ENCODE measurements at regions not wholly inside any gene's neighbourhood (a gene's known extent, or its start where the extent isn't known, plus 50 kb on each side); places are given as distances from the start of the nearest gene placed in this dataset.
"Not testable (repeated sequence)": the region's sequence is repeated elsewhere in the genome, so short reads cannot be mapped to it uniquely, and the experiment has no call there.

- DNase-seq: no peak
Measured at GRCh38 chr5:136615251-136616119, 250.1 kb upstream of the TRPC7 start.

GRCh38 chr5:136613230-136613629 is 247.9 kb upstream of the TRPC7 start:
- no peak for DNase-seq

- no peak for DNase-seq
Measured at GRCh38 chr5:136605638-136606037, 240.3 kb upstream of the TRPC7 start.

- DNase-seq: no peak
Measured at GRCh38 chr5:136600306-136600705, 235.0 kb upstream of the TRPC7 start.

GRCh38 chr5:136598802-136599404 is 233.6 kb upstream of the TRPC7 start:
- DNase-seq: no peak

GRCh38 chr5:136594416-136594815 is 229.1 kb upstream of the TRPC7 start:
- DNase-seq: no peak

GRCh38 chr5:136590581-136590980 is 225.2 kb upstream of the TRPC7 start:
- DNase-seq: no peak

GRCh38 chr5:136586196-136586595 is 220.9 kb upstream of the TRPC7 start:
- no peak for DNase-seq

- no peak for DNase-seq
Measured at GRCh38 chr5:136584474-136584873, 219.1 kb upstream of the TRPC7 start.

- no peak for DNase-seq
Measured at GRCh38 chr5:136579238-136579637, 213.9 kb upstream of the TRPC7 start.

- DNase-seq: not testable (repeated sequence)
Measured at GRCh38 chr5:136569875-136570274, 204.5 kb upstream of the TRPC7 start.

GRCh38 chr5:136565457-136565856 is 200.1 kb upstream of the TRPC7 start:
- DNase-seq: not testable (repeated sequence)

GRCh38 chr5:136565050-136565449 is 199.7 kb upstream of the TRPC7 start:
- not testable (repeated sequence) for DNase-seq

GRCh38 chr5:136564431-136564830 is 199.1 kb upstream of the TRPC7 start:
- not testable (repeated sequence) for DNase-seq

GRCh38 chr5:136563489-136563888 is 198.1 kb upstream of the TRPC7 start:
- DNase-seq: no peak

GRCh38 chr5:136560126-136560525 is 194.8 kb upstream of the TRPC7 start:
- no peak for DNase-seq

- no peak for DNase-seq
Measured at GRCh38 chr5:136559651-136560050, 194.3 kb upstream of the TRPC7 start.

- DNase-seq: not testable (repeated sequence)
Measured at GRCh38 chr5:136547096-136547495, 181.8 kb upstream of the TRPC7 start.

GRCh38 chr5:136546441-136546840 is 181.1 kb upstream of the TRPC7 start:
- DNase-seq: not testable (repeated sequence)

- not testable (repeated sequence) for DNase-seq
Measured at GRCh38 chr5:136545031-136545430, 179.7 kb upstream of the TRPC7 start.

GRCh38 chr5:136538534-136538933 is 173.2 kb upstream of the TRPC7 start:
- DNase-seq: no peak

GRCh38 chr5:136529081-136529480 is 163.7 kb upstream of the TRPC7 start:
- DNase-seq: no peak

- no peak for DNase-seq
Measured at GRCh38 chr5:136528481-136529030, 163.2 kb upstream of the TRPC7 start.

- no peak for DNase-seq
Measured at GRCh38 chr5:136527311-136527710, 162.0 kb upstream of the TRPC7 start.
